ENCODE measurements at regions not wholly inside any gene's neighbourhood (a gene's known extent, or its start where the extent isn't known, plus 50 kb on each side); places are given as distances from the start of the nearest gene placed in this dataset.
"Not testable (repeated sequence)": the region's sequence is repeated elsewhere in the genome, so short reads cannot be mapped to it uniquely, and the experiment has no call there.

DNA sequence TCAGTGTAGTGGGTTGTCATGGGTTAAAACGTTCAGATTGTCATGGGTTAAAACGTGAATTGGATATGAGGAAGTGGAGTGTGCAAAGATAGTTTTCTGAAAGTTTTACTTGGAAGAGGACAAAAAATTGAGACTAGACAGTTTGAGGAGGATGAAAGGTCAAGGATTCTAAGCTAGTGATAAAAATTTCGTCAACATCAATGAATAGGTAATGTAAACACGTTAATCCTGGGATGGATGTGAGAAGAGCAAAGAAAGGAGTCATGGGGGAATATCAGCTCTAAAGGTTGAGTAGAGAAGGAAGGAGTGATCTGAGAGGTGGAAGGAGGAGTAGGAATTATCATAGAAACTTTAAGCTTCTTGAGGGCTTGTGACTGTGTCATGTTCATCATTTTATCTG lies 109.2 kb downstream of the SYT15B start:
- in situ Hi-C loops (cut with HindIII; ENCODE audit: low sequenced_read_pairs); H3K4me3 ChIP-seq (ENCODE audit: low read depth, low read length); DNase-seq (ENCODE audit: low read depth): not testable (repeated sequence)

DNA sequence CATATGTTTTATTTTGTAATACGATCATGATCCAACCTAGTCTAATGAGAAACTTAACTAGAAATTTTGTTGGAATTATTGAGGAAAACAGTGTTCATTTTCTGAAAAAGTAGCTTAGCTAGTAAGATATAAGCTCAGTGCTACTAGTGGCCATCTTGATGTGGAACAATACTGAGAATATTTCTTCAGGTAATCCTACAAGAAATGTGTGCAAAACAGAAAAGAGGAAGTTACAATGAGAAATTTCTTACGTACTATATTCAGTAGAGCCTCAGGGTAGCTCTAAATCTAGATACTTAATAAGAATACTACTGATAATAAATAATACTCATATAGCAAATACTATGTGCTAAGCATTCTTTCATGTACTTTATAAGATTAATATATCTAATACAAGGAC lies 114.8 kb downstream of the SYT15B start:
- H3K4me3 ChIP-seq (ENCODE audit: low read depth, low read length) = not testable (repeated sequence)

DNA sequence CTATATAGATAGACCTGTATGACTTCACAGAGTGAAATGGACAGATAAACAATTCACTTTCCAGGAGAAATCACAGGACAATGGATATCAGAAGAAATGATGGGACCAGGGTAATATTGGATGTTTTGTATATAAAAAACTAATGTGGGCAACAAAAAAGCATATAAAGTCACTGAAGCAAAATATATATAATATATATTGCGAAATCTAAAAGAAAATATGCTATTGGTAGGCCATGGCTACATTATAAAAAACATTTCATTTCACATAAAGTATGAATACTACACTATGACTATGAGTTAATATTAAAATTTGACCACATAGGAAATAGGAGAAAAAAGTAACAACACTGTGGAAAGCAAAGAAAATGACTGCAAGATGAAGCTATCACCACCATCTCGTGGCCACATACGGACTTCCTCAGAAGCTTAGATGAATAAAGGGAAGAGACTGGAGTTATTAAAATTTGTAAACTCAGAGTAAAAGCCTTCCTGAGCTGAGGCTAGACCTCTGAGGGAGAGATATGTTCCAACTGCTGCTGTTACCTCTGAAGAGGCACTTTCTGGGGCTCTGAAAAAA lies 115.8 kb downstream of the SYT15B start:
- in situ Hi-C loops (cut with HindIII; ENCODE audit: low sequenced_read_pairs) = not testable (repeated sequence)

More for the DNA sequence above, 114.8 kb downstream of the SYT15B start:
- in situ Hi-C loops (cut with HindIII; ENCODE audit: low sequenced_read_pairs); DNase-seq (ENCODE audit: low read depth): not testable (repeated sequence)

DNA sequence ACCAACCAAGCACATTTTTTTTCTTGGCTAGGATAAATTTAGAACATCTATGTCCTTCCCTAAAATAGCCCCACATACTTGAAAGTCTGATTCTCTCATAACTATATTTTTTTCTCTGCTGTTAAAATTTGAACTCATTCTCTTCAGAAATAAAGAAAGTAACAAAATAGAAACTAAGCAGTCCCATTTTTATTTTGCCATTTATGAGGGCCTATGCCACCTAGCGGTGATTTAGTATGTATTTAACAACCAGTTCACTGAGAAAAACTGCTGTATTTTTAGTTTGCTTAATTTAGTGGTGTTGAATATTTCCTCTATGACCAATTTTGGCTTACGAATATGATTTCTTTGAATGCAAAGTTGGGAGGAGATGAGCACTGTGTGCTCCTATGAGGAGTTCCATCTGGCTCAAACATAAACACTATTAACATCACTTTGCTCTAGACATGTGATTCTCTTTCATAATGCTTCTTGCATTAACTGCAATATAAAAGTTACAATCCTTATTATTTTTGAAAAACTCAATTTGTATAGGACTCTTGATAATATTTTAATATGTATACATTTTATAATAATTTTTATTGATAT lies 116.6 kb downstream of the SYT15B start:
- H3K4me3 ChIP-seq (ENCODE audit: low read depth, low read length); in situ Hi-C loops (cut with HindIII; ENCODE audit: low sequenced_read_pairs): not testable (repeated sequence)
- DNase-seq (ENCODE audit: low read depth) = peak; percentile 41
- TF ChIP-seq, protein P1, sequence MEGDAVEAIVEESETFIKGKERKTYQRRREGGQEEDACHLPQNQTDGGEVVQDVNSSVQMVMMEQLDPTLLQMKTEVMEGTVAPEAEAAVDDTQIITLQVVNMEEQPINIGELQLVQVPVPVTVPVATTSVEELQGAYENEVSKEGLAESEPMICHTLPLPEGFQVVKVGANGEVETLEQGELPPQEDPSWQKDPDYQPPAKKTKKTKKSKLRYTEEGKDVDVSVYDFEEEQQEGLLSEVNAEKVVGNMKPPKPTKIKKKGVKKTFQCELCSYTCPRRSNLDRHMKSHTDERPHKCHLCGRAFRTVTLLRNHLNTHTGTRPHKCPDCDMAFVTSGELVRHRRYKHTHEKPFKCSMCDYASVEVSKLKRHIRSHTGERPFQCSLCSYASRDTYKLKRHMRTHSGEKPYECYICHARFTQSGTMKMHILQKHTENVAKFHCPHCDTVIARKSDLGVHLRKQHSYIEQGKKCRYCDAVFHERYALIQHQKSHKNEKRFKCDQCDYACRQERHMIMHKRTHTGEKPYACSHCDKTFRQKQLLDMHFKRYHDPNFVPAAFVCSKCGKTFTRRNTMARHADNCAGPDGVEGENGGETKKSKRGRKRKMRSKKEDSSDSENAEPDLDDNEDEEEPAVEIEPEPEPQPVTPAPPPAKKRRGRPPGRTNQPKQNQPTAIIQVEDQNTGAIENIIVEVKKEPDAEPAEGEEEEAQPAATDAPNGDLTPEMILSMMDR (IDR thresholded peaks at IDR 0.05; ENCODE audit: low read depth, low read length, missing control alignments) = peak; percentile 7

More for the DNA sequence above, 115.8 kb downstream of the SYT15B start:
- not testable (repeated sequence) for H3K4me3 ChIP-seq (ENCODE audit: low read depth, low read length); DNase-seq (ENCODE audit: low read depth)

DNA sequence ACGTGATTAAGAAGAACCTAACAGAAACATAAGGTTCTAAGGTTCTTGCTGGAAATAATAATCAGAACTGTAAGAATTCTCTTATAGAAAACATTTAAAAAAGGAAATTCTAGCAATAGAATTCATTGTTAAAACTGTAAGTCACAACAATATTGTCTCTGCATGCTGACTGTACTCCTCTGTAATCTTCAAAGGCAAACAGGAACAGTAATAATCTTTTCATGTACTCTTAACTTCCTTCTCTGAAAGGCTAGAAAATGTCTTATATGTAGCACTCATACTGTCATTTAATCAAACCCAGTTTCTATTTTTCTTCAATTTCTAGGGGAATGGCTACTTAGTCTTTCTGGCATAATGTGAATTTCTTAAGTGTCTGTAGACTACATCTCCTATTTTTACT lies 103.5 kb upstream of the AGAP9 start:
- H3K4me3 ChIP-seq (ENCODE audit: low read depth, low read length); in situ Hi-C loops (cut with HindIII; ENCODE audit: low sequenced_read_pairs); DNase-seq (ENCODE audit: low read depth): not testable (repeated sequence)

DNA sequence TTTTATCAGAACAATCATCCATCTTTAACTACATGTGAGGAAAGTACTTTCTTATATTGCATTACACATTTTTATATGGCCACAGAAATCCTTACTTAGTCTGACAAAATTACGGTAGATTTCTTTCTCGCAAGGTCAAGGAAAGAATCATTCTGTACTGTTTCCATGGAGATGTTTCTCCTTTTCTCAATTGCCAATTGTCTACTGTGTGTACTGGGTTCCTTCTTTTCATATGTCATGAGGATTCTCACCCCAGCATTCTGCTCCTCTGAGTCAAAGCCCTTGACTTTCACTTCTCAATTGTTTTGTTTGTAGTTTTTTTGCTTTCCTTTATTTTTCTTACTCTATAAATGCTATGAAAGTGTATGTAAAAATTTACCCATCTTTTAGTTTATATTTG lies 99.3 kb upstream of the AGAP9 start:
- in situ Hi-C loops (cut with HindIII; ENCODE audit: low sequenced_read_pairs); DNase-seq (ENCODE audit: low read depth); H3K4me3 ChIP-seq (ENCODE audit: low read depth, low read length): not testable (repeated sequence)

DNA sequence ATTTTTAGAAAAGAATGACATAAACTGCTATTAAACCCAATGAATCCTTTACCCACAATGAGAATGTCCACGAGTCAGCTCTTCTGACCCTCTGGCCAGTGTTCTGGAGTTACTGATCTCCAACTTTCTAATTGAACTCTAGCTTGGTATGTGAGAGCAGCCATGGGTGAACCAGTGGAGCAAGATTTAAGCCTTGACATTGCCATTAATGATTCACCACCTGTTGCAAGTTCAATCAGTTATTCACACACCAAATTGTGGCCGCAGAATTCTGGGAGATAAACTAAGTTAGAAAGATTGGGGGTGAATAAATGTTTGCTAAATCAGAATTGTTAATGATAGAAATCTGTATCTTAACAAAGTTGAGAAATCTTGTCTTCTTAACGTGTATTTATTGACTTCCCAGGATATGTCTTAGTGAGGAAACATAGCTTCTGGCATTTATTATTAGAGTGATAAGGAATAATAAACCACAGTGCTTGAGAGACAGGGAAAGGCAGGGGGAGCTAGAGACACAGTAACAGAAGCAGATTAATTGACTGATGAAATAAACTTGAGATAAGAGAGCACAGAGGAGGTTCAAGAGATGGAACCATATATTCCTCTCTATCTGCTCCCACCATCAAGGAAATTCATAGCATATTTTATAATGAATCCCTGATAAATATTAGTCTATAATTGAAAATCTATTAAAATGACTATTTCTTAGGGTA lies 96.0 kb upstream of the AGAP9 start:
- in situ Hi-C loops (cut with HindIII; ENCODE audit: low sequenced_read_pairs); H3K4me3 ChIP-seq (ENCODE audit: low read depth, low read length): not testable (repeated sequence)

DNA sequence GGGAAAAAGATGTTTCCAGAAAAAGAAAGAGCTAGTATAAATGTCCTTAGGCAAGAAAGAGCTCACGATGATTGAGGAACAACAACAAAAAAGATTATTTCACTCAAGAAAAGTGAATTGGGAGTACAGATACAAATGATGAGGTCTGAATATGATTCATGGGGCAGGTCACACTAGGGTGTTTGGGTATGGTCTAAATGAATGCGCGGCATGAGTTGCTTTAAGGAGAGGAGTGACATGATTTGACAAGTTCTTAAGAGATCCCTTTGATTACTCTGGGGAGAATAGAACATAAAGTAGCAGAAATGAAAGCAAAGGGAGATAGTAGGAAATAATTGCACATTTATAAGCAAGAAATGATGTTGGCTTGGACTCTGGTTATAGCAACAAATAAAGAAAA lies 85.9 kb upstream of the AGAP9 start:
- DNase-seq (ENCODE audit: low read depth); in situ Hi-C loops (cut with HindIII; ENCODE audit: low sequenced_read_pairs): not testable (repeated sequence)

More for the DNA sequence above, 96.0 kb upstream of the AGAP9 start:
- DNase-seq (ENCODE audit: low read depth) = not testable (repeated sequence)

DNA sequence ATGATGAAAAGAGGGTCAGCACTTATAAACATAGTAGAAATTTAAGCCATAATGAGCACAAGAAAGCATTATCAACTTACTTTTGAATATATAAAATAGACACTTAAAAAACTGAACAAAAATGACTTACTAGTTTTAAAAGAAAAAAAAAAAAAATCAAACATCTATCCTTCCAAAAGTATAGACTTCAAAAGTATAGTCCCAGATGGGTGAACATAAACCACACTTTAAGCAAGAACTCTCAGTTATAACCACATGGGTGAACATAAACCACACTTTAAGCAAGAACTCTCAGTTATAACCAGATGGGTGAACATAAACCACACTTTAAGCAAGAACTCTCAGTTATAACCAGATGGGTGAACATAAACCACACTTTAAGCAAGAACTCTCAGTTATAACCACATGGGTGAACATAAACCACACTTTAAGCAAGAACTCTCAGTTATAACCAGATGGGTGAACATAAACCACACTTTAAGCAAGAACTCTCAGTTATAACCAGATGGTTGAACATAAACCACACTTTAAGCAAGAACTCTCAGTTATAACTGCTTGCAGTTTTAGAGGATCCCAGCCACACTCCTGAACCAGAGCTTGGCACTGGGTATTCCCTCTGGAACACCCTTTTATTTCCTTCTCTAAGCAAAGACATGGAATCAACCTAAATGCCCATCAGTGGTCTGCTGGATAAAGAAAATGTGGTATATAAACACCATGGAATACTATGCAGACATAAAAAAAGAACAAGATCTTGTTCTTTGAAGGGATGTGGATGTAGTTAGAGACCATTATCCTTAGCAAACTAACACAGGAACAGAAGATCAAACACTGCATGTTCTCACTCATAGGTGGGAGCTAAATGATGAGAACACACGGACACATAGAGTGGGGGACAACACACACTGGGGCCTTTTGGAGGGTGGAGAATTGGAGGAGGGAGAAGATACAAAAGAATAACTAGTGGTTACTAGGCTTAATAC lies 82.6 kb upstream of the AGAP9 start:
- H3K4me3 ChIP-seq (ENCODE audit: low read depth, low read length); DNase-seq (ENCODE audit: low read depth); in situ Hi-C loops (cut with HindIII; ENCODE audit: low sequenced_read_pairs): not testable (repeated sequence)

More for the DNA sequence above, 85.9 kb upstream of the AGAP9 start:
- not testable (repeated sequence) for H3K4me3 ChIP-seq (ENCODE audit: low read depth, low read length)

DNA sequence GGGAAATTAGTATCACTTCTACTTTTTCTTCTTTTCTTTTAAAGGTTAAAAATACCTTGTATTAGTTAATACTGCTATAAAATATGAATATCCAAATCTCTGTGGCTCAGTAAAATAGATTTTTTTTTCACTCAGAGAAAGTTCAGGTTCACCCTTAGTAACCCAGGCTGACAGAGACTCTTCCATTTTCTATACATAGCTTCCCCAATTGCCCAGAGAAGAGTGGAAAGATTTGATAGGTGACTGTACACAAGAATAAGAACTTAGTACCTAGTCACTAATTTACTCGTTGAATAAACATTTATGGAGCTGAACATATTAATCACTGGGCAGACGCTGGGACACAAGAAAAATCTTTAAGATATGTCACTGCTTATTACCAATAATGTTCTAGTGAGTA lies 77.2 kb upstream of the AGAP9 start:
- in situ Hi-C loops (cut with HindIII; ENCODE audit: low sequenced_read_pairs); DNase-seq (ENCODE audit: low read depth); H3K4me3 ChIP-seq (ENCODE audit: low read depth, low read length): not testable (repeated sequence)

DNA sequence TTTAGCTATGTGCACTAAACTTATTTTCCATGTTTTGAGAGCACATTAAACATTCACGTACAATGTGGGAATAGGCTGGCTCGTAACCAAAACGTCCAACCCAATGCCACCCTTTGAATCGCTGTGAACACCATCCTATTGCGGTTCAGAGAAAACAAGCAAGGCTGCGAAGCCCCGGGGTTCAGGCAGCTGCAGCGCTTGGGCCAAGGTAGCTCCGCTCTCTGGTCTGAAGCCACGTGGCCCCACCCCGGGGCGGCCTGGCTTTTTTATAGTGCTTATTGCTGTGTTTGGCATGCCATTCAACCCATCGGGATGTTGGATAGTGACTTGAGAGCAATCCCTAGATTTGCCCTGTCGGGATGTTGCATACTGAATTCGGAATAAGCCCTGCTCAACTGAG lies 76.7 kb upstream of the AGAP9 start:
- DNase-seq (ENCODE audit: low read depth); in situ Hi-C loops (cut with HindIII; ENCODE audit: low sequenced_read_pairs); H3K4me3 ChIP-seq (ENCODE audit: low read depth, low read length): not testable (repeated sequence)

DNA sequence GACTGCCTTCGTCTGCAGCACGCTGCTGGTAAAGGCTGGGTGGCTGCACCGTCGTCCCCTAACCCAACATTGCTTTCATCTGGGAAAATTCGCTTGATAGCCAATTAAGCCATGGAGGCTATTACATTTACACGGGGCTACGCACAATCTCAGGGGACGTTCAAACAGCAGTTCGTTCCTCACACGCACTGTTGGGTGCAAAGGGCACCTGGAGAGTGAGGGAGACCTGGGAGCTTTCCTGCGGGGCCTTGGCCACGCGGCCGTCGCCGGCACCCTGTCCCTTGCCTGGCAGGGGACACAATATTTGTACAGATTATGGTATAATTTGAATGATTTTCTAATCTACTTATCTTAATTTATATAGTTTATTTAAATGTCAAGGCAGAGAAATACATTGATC lies 76.2 kb upstream of the AGAP9 start:
- in situ Hi-C loops (cut with HindIII; ENCODE audit: low sequenced_read_pairs); H3K4me3 ChIP-seq (ENCODE audit: low read depth, low read length); DNase-seq (ENCODE audit: low read depth): not testable (repeated sequence)

DNA sequence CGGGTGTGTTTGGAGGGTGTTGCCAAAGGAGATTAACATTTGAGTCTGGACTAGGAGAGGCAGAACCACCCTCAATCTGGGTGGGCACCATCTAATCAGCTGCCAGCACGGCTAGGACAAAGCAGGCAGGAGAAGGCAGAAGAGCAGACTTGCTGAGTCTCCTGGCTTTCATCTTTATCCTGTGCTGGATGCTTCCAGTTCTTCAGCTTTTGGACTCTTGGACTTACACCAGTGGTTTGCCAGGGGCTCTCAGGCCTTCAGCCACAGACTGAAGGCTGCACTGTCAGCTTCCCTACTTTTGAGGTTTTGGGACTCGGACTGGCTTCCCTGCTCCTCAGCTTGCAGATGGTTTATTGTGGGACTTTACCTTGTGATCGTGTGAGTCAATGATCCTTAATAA lies 70.4 kb upstream of the AGAP9 start:
- H3K4me3 ChIP-seq (ENCODE audit: low read depth, low read length); DNase-seq (ENCODE audit: low read depth); in situ Hi-C loops (cut with HindIII; ENCODE audit: low sequenced_read_pairs): not testable (repeated sequence)

DNA sequence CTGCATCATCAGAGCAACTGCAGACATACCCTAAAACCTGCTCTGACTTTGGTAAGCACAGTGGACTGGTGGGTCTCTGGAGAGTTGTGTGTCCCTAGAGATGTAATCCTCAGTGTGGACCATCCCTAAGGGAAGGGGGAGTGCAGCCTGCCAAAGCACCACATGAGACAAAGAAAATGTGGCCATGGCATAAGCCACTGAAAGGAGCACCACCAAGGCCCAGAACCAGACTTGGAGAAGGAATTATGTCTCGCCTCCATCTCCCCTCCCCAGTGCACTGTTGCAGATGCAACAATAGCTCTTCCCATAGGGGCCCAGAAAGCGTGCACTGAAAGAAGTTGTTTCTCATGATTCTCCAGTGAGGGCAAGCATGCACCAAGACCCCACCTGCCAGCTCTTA lies 69.7 kb upstream of the AGAP9 start:
- in situ Hi-C loops (cut with HindIII; ENCODE audit: low sequenced_read_pairs); H3K4me3 ChIP-seq (ENCODE audit: low read depth, low read length); DNase-seq (ENCODE audit: low read depth): not testable (repeated sequence)

DNA sequence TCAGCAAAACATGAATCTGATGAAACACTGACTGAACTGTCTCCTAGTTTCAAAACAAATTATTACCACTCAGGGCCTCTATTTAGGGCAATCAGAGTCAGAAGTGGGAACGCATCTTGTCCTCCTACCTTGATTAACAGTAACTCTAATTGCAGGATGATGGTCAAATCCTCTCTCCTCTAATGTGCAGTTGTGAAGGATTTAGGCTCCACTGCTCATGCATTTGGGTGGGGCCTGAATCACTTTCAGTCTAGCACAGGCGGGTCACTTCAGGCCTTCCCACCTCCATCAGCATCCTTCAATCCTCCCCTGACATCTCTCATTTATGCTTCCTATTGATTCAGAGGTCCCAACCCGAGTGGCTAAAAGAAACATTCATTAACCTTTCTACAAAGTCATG lies 67.5 kb upstream of the AGAP9 start:
- DNase-seq (ENCODE audit: low read depth); in situ Hi-C loops (cut with HindIII; ENCODE audit: low sequenced_read_pairs): not testable (repeated sequence)

DNA sequence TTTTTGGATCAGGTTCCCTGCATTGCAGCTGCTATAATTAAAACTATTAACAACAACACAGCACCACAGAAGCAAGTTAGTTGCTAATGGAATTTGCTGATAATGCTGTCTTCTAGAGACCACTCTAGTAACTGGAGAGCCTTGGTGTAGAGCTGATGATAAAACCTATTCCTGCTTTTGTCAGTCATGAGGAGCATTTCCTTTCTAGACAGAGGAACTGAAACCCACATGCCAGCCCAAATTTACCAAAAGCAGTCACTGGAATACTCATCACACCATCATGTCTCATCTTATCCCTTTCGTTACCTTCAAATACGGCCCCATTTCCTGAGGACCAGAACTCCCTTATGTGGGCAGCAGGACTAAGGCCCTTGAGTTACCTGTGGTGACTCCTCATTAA lies 67.1 kb upstream of the AGAP9 start:
- in situ Hi-C loops (cut with HindIII; ENCODE audit: low sequenced_read_pairs); DNase-seq (ENCODE audit: low read depth); H3K4me3 ChIP-seq (ENCODE audit: low read depth, low read length): not testable (repeated sequence)

More for the DNA sequence above, 67.5 kb upstream of the AGAP9 start:
- not testable (repeated sequence) for H3K4me3 ChIP-seq (ENCODE audit: low read depth, low read length)

Measured in astrocyte of the cerebellum (primary cell).